HEK293 (cell line): ENCODE measurements at regions not wholly inside any gene's neighbourhood (a gene's known extent, or its start where the extent isn't known, plus 50 kb on each side); places are given as distances from the start of the nearest gene placed in this dataset.

Experiments used
- CTCF ChIA-PET: fragments of 350-600 bp; formaldehyde crosslinking; extraction: SDS; loops from one replicate; lab custom pipeline; 2021; ENCODE audit warnings: antibody characterized with exemption; lab: Yijun Ruan, JAX
- POLR2A ChIA-PET: fragments of 300-600 bp; formaldehyde crosslinking; extraction: SDS; loops from one replicate; lab custom pipeline; 2020; ENCODE audit warnings: antibody characterized with exemption, inconsistent platforms; lab: Yijun Ruan, JAX
- H3K27ac ChIP-seq: fragments of 200-500 bp; sonication (Bioruptor generic); 2 replicates; pipeline ENCODE4 v1.5.1; 2014; ENCODE audit warnings: low read depth, low read length, control low read depth, inconsistent platforms; ENCODE audit errors: extremely low read depth
- H3K36me3 ChIP-seq, 2 experiments: fragments of 200-500 bp in 1 of 2; sonication (Bioruptor generic) in 1 of 2; 1 replicate in 1 of 2; 2 replicates in 1 of 2; pipeline ENCODE4 v1.5.1; 2014 to 2017; ENCODE audit warnings: inconsistent platforms in 2 of 2, low read length in 2 of 2; ENCODE audit not compliant: control insufficient read depth in 2 of 2, insufficient read depth in 1 of 2
- H3K4me1 ChIP-seq: fragments of 200-500 bp; sonication (Bioruptor generic); 2 replicates; pipeline ENCODE4 v1.5.1; 2014; ENCODE audit warnings: mild to moderate bottlenecking, low read length, inconsistent platforms; ENCODE audit not compliant: control insufficient read depth, insufficient read depth
- H3K4me3 ChIP-seq: 2 replicates; pipeline ENCODE4 v1.5.1; 2011; ENCODE audit warnings: low read depth, mild to moderate bottlenecking, control low read depth, low read length, moderate library complexity
- H3K9me3 ChIP-seq: fragments of 200-500 bp; sonication (Bioruptor generic); 2 replicates; pipeline ENCODE4 v1.5.1; 2014; ENCODE audit warnings: low read depth, low read length, inconsistent platforms; ENCODE audit not compliant: control insufficient read depth, insufficient read depth
- BCL6B ChIP-seq: fragments of 450-650 bp; formaldehyde crosslinking; IDR thresholded peaks from 2 replicates; pipeline ENCODE4 v1.5.1; 2017; ENCODE audit warnings: missing biosample characterization, missing genetic modification characterization
- GLIS2 ChIP-seq: fragments of 450-650 bp; formaldehyde crosslinking; IDR thresholded peaks from 2 replicates; pipeline ENCODE4 v1.5.1; 2016; ENCODE audit warnings: missing biosample characterization, missing genetic modification characterization
- KLF10 ChIP-seq: fragments of 450-650 bp; IDR thresholded peaks from 2 replicates; pipeline ENCODE4 v1.5.1; 2018; ENCODE audit warnings: missing biosample characterization, mild to moderate bottlenecking, missing genetic modification characterization
- REPIN1 ChIP-seq: fragments of 450-650 bp; formaldehyde crosslinking; IDR thresholded peaks from 2 replicates; pipeline ENCODE4 v1.5.1; 2017; ENCODE audit warnings: missing biosample characterization, missing genetic modification characterization, low read depth
- REST ChIP-seq: fragments of 450-650 bp; formaldehyde crosslinking; IDR thresholded peaks from 2 replicates; pipeline ENCODE4 v1.5.1; 2016; ENCODE audit warnings: missing biosample characterization, missing genetic modification characterization
- ZNF2 ChIP-seq: fragments of 450-650 bp; formaldehyde crosslinking; IDR thresholded peaks from 2 replicates; pipeline ENCODE4 v1.5.1; 2016; ENCODE audit warnings: missing biosample characterization, missing genetic modification characterization
- ZNF211 ChIP-seq: fragments of 450-650 bp; formaldehyde crosslinking; IDR thresholded peaks from 2 replicates; pipeline ENCODE4 v1.5.1; 2016; ENCODE audit warnings: low read depth, missing biosample characterization, missing genetic modification characterization
- ZNF23 ChIP-seq: fragments of 450-650 bp; formaldehyde crosslinking; IDR thresholded peaks from 2 replicates; pipeline ENCODE4 v1.5.1; 2016; ENCODE audit warnings: missing biosample characterization, missing genetic modification characterization, borderline replicate concordance
- ZNF248 ChIP-seq: fragments of 450-650 bp; formaldehyde crosslinking; IDR thresholded peaks from 2 replicates; pipeline ENCODE4 v1.5.1; 2017; ENCODE audit warnings: missing biosample characterization, missing genetic modification characterization
- ZNF423 ChIP-seq: fragments of 450-650 bp; formaldehyde crosslinking; IDR thresholded peaks from 2 replicates; pipeline ENCODE4 v1.5.1; 2016; ENCODE audit warnings: missing biosample characterization, missing genetic modification characterization
- ZNF426 ChIP-seq: fragments of 450-650 bp; formaldehyde crosslinking; IDR thresholded peaks from 2 replicates; pipeline ENCODE4 v1.5.1; 2017; ENCODE audit warnings: missing biosample characterization, missing genetic modification characterization, mild to moderate bottlenecking, inconsistent platforms, moderate library complexity
- ZNF555 ChIP-seq: fragments of 450-650 bp; formaldehyde crosslinking; conservative IDR thresholded peaks from 2 replicates; pipeline ENCODE4 v1.5.1; 2017; ENCODE audit warnings: missing biosample characterization, mild to moderate bottlenecking, missing genetic modification characterization, inconsistent platforms
- ZNF629 ChIP-seq: fragments of 450-650 bp; formaldehyde crosslinking; IDR thresholded peaks from 2 replicates; pipeline ENCODE4 v1.5.1; 2017; ENCODE audit warnings: missing biosample characterization, missing genetic modification characterization
- ZNF792 ChIP-seq: fragments of 450-650 bp; formaldehyde crosslinking; IDR thresholded peaks from 2 replicates; pipeline ENCODE4 v1.5.1; 2016; ENCODE audit warnings: missing biosample characterization, missing genetic modification characterization
- ZSCAN16 ChIP-seq: fragments of 450-650 bp; formaldehyde crosslinking; IDR thresholded peaks from 2 replicates; pipeline ENCODE4 v1.5.1; 2016; ENCODE audit warnings: missing biosample characterization, missing genetic modification characterization
- ZSCAN30 ChIP-seq: fragments of 450-650 bp; IDR thresholded peaks from 2 replicates; pipeline ENCODE4 v1.5.1; 2018; ENCODE audit warnings: missing biosample characterization, mild to moderate bottlenecking, missing genetic modification characterization, moderate library complexity
- ZSCAN4 ChIP-seq: fragments of 450-650 bp; formaldehyde crosslinking; IDR thresholded peaks from 2 replicates; pipeline ENCODE4 v1.5.1; 2017; ENCODE audit warnings: missing biosample characterization, missing genetic modification characterization
- TF ChIP-seq, protein P1 (sequence below): fragments of 450-650 bp; formaldehyde crosslinking; IDR thresholded peaks from 2 replicates; pipeline ENCODE4 v1.5.1; 2016; ENCODE audit warnings: missing biosample characterization, missing genetic modification characterization
- TF ChIP-seq, protein P2 (sequence below): fragments of 450-650 bp; formaldehyde crosslinking; IDR thresholded peaks from 2 replicates; pipeline ENCODE4 v1.5.1; 2016; ENCODE audit warnings: missing biosample characterization, missing genetic modification characterization
- TF ChIP-seq, protein P3 (sequence below): fragments of 450-650 bp; formaldehyde crosslinking; IDR thresholded peaks from 2 replicates; pipeline ENCODE4 v1.5.1; 2016; ENCODE audit warnings: missing biosample characterization, missing genetic modification characterization
- TF ChIP-seq, protein P4 (sequence below): fragments of 450-650 bp; formaldehyde crosslinking; IDR thresholded peaks from 2 replicates; pipeline ENCODE4 v1.5.1; 2017; ENCODE audit warnings: missing biosample characterization, missing genetic modification characterization

DNA sequence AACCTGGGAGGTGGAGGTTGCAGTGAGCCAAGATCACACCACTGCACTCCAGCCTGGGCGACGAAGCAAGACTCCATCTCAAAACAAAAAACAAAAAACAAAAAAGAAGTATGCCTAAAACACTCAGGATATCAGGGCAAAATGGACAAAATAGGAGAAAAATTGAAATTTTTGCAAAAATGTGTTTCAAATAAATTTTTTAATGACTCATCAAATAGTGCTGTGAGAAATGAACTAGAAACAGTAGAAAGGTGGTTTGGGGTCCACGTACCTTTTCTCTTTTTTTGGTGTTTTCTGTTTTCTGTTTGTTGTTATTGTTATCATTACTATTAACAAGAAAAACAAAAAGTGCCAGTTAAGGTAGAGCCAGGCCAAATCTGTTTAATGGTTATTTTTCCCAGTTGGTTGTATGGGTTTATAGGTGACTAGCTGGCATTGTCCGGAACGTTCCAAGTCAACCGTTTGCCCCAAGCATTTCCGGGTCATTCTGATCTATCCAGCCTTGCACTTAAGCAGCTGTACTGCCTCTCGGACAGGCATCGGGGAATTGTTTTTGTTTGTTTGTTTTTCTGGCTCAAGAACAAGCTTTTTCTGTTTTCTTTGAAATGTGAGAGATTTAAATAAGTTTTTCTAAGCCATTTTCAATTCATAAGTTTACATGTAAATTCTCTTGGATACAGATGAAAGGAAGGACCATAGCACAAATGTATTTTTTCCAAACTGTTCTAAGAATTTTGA, 157.0 kb upstream of the NEBL start:
- ChIA-PET CTCF (interaction anchor here (0.7 kb wide), 1 partner anchor 19 kb away, joined by 3 read pairs; no protein-coding TSS in a partner anchor), POLR2A (no interaction called here)
- Histone ChIP-seq H3K27ac (no peak overlapping the region), H3K9me3 (no peaks in the 10 kb centered on the region), H3K36me3 (no peaks in the 10 kb centered on the region), H3K4me3 (no peak overlapping the region), H3K4me1 (no peaks in the 10 kb centered on the region)
- no peak for TF ChIP-seq ZNF23
- TF ChIP-seq ZNF426 (tag by site-specific recombination), result no peak
- TF ChIP-seq ZNF248, result no peak
- TF ChIP-seq, protein P1, sequence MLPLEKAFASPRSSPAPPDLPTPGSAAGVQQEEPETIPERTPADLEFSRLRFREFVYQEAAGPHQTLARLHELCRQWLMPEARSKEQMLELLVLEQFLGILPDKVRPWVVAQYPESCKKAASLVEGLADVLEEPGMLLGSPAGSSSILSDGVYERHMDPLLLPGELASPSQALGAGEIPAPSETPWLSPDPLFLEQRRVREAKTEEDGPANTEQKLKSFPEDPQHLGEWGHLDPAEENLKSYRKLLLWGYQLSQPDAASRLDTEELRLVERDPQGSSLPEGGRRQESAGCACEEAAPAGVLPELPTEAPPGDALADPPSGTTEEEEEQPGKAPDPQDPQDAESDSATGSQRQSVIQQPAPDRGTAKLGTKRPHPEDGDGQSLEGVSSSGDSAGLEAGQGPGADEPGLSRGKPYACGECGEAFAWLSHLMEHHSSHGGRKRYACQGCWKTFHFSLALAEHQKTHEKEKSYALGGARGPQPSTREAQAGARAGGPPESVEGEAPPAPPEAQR (tag by site-specific recombination), result no peak
- TF ChIP-seq KLF10, result no peak
- no peak for TF ChIP-seq ZNF555 (tag by site-specific recombination)
- no peak for TF ChIP-seq ZNF211 (tag by site-specific recombination)
- TF ChIP-seq, protein P2, sequence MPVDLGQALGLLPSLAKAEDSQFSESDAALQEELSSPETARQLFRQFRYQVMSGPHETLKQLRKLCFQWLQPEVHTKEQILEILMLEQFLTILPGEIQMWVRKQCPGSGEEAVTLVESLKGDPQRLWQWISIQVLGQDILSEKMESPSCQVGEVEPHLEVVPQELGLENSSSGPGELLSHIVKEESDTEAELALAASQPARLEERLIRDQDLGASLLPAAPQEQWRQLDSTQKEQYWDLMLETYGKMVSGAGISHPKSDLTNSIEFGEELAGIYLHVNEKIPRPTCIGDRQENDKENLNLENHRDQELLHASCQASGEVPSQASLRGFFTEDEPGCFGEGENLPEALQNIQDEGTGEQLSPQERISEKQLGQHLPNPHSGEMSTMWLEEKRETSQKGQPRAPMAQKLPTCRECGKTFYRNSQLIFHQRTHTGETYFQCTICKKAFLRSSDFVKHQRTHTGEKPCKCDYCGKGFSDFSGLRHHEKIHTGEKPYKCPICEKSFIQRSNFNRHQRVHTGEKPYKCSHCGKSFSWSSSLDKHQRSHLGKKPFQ (tag by site-specific recombination), result no peak
- no peak for TF ChIP-seq REPIN1
- TF ChIP-seq ZNF629, result no peak
- TF ChIP-seq ZNF2, result no peak

DNA sequence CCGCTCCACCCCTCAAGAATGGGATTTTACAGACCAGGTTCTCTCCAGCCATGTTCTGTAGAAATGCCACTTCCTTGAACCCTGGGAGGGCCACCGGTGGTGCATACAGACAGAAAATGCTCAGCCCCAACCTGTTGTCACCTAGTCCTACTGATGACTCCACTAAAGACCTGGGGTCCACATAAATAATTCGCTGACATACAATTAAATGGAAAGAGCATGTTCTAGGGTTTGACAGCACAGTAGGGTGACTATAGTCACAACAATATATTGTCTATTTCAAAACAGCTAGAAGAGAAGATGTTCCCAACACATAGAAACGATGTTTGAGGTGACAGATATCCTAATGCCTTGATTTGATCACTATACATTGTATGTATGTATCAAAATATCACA, 155.6 kb upstream of the NEBL start:
- H3K4me3 ChIP-seq, result no peak overlapping the region
- no peaks in the 10 kb centered on the region for H3K36me3 ChIP-seq
- H3K27ac ChIP-seq, result no peak overlapping the region
- ChIA-PET POLR2A (no interaction called here), CTCF (interaction anchor here (0.6 kb wide), 1 partner anchor 13 kb away, joined by 3 read pairs; no protein-coding TSS in a partner anchor)
- no peaks in the 10 kb centered on the region for H3K4me1 ChIP-seq
- H3K9me3 ChIP-seq, result no peaks in the 10 kb centered on the region
- TF ChIP-seq ZSCAN30 (tag by site-specific recombination), result no peak
- TF ChIP-seq, protein P3, sequence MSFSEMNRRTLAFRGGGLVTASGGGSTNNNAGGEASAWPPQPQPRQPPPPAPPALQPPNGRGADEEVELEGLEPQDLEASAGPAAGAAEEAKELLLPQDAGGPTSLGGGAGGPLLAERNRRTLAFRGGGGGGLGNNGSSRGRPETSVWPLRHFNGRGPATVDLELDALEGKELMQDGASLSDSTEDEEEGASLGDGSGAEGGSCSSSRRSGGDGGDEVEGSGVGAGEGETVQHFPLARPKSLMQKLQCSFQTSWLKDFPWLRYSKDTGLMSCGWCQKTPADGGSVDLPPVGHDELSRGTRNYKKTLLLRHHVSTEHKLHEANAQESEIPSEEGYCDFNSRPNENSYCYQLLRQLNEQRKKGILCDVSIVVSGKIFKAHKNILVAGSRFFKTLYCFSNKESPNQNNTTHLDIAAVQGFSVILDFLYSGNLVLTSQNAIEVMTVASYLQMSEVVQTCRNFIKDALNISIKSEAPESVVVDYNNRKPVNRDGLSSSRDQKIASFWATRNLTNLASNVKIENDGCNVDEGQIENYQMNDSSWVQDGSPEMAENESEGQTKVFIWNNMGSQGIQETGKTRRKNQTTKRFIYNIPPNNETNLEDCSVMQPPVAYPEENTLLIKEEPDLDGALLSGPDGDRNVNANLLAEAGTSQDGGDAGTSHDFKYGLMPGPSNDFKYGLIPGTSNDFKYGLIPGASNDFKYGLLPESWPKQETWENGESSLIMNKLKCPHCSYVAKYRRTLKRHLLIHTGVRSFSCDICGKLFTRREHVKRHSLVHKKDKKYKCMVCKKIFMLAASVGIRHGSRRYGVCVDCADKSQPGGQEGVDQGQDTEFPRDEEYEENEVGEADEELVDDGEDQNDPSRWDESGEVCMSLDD (tag by site-specific recombination), result no peak
- no peak for TF ChIP-seq BCL6B (tag by site-specific recombination)
- no peak for TF ChIP-seq ZSCAN4
- no peak for TF ChIP-seq ZNF423 (tag by site-specific recombination)
- TF ChIP-seq ZSCAN16 (tag by site-specific recombination), result no peak
- no peak for TF ChIP-seq GLIS2
- TF ChIP-seq, protein P4, sequence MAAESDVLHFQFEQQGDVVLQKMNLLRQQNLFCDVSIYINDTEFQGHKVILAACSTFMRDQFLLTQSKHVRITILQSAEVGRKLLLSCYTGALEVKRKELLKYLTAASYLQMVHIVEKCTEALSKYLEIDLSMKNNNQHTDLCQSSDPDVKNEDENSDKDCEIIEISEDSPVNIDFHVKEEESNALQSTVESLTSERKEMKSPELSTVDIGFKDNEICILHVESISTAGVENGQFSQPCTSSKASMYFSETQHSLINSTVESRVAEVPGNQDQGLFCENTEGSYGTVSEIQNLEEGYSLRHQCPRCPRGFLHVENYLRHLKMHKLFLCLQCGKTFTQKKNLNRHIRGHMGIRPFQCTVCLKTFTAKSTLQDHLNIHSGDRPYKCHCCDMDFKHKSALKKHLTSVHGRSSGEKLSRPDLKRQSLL (tag by site-specific recombination), result no peak
- TF ChIP-seq ZNF792 (tag by site-specific recombination), result no peak
- no peak for TF ChIP-seq REST
